ENCODE measurements at regions not wholly inside any gene's neighbourhood (a gene's known extent, or its start where the extent isn't known, plus 50 kb on each side); places are given as distances from the start of the nearest gene placed in this dataset.

DNA sequence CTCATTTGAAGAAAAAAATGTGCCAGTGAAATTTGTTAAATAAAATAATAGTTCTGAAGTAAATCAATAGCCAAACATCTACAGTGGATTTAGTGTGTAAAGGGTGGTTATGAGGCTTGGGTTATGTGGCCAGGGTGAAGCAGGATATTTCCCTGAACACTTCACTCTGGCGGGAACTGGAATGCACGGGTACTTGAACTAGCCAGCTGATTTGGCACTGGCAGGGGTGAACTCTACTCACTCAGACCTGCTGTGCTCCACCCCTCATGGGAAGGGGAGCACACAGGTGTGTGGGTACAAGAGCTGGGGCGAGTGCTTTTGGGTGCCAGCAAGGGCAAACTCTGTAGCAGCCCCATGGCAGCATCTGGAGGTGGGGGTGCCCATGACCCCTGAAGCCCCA lies 278.2 kb downstream of the CALCRL start:
- Histone ChIP-seq H3K4me3 (no peak overlapping the region), H2AFZ (ENCODE audit: low read depth, low read length) (no peak overlapping the region), H3K9me3 (replicated peaks; ENCODE audit: control insufficient read depth, insufficient read depth, low read depth, low read length) (no peaks in the 10 kb centered on the region), H3K9me1 (ENCODE audit: control insufficient read depth, insufficient read depth, low read length) (no peaks in the 10 kb centered on the region), H3K27ac (ENCODE audit: extremely low read depth, low read depth, low read length) (no peak overlapping the region), H3K9ac (ENCODE audit: insufficient read depth in 1 of 2, low read depth in 2 of 2, low read length in 2 of 2) (no peak overlapping the region), H3K4me1 (replicated peaks in 1 of 2; ENCODE audit: control insufficient read depth in 2 of 2, insufficient read depth in 2 of 2, low read length in 2 of 2) (no peaks in the 10 kb centered on the region), H3K79me2 (ENCODE audit: control insufficient read depth, insufficient read depth, low read length) (no peaks in the 10 kb centered on the region), H3K27me3 (ENCODE audit: control insufficient read depth in 2 of 2, insufficient read depth in 2 of 2, low read length in 2 of 2) (no peaks in the 10 kb centered on the region), H3K4me2 (ENCODE audit: insufficient read depth, low read length) (no peak overlapping the region), H4K20me1 (replicated peaks; ENCODE audit: control insufficient read depth, insufficient read depth, low read length) (no peaks in the 10 kb centered on the region), H3K36me3 (ENCODE audit: control insufficient read depth, insufficient read depth, low read length) (no peaks in the 10 kb centered on the region)
- WGBS (ENCODE audit: insufficient coverage, low coverage, missing lambda C conversion rate): 23% methylated on average over 3 of the region's 3 CpGs
- ATAC-seq (no peak), DNase-seq (ENCODE audit: extremely low read depth in 1 of 4, low spot score in 3 of 4) (no peak), FAIRE-seq (no peak)
- ChIA-PET POLR2A (no interaction called here), CTCF (ENCODE audit: low intra/inter-chr PET ratio) (no interaction called here)
- intact Hi-C loops (cut with micrococcal nuclease) (loop anchor here (5.0 kb wide), 2 partner anchors 268 to 308 kb away; no protein-coding TSS in a partner anchor), in situ Hi-C loops (cut with MboI) (no loop called here)
- BruUV-seq (replicated peaks): no TSS peak
- TF ChIP-seq KDM2B (CRISPR knock-in tag; IDR thresholded peaks at IDR 0.05): no peak
- no peak for TF ChIP-seq NR0B1 (IDR thresholded peaks at IDR 0.05; ENCODE audit: partially characterized antibody)
- no peak for TF ChIP-seq ZNF518B (CRISPR knock-in tag; IDR thresholded peaks at IDR 0.05)
- TF ChIP-seq NUFIP1 (IDR thresholded peaks at IDR 0.05; ENCODE audit: partially characterized antibody): no peak
- no peak for TF ChIP-seq FUS (optimal IDR thresholded peaks at IDR 0.05; ENCODE audit: low read depth, low read length)
- TF ChIP-seq RERE (CRISPR knock-in tag; IDR thresholded peaks at IDR 0.05; ENCODE audit: borderline replicate concordance): no peak

Data from K562 (cell line).